ENCODE measurements at regions not wholly inside any gene's neighbourhood (a gene's known extent, or its start where the extent isn't known, plus 50 kb on each side); places are given as distances from the start of the nearest gene placed in this dataset.
"Not testable (repeated sequence)": the region's sequence is repeated elsewhere in the genome, so short reads cannot be mapped to it uniquely, and the experiment has no call there.

DNA sequence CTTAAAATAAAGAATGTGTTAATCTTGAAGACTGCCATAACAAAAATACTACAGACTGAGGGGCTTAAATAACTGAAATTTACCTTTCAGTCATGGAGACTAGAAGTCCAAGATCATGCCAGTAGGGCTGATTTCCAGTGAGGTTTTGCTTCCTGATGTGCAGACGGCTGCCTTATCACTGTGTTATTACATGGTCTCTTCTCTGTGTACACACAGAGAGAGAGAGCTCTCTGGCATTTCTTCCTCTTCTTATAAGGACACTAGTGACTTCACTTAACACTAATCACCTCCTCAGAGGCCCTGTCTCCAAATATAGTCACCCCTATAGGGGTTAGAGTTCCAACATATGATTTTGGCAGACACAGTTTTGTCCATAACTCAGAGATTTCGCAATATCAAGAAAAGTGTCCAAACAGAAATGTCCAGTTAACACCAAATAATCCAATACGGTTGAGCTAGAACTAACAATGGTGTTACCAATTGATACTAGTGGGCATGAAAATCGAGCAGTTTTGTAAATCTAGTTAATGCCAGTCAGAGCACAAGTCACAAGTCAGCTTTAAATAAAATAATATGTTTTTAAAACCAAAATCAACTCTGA is 399.8 kb downstream of the ADCYAP1 start:
- no peaks in the 10 kb centered on the region for H3K27me3 Mint-ChIP-seq
- no peaks in the 10 kb centered on the region for H3K4me1 Mint-ChIP-seq (ENCODE audit: low read depth)
- H3K4me3 Mint-ChIP-seq: no peak overlapping the region
- peaks cover 14% of the 10 kb centered on the region for H3K9me3 Mint-ChIP-seq
- H3K27ac Mint-ChIP-seq: no peak overlapping the region
- no peaks in the 10 kb centered on the region for H3K36me3 Mint-ChIP-seq (ENCODE audit: low read depth)

DNA sequence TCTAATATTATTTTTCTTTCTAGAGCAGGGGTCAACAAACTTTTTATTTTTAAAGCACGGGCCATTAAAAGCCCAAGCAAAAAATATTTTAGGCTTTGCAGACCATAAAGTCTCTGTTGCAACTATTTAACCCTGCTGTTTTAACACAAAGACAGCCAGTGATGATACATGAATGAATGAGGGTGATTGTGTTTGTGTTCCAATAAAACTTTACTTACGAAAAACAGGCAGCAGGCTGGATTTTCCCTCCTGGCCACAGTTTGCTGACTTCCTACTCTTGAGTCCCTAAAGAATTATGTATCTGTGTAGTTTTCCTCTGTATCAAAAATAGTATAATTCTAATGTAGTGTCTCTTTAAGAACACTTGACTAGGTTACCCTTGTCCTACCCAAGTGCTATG is 402.0 kb downstream of the ADCYAP1 start:
- Mint-ChIP-seq H3K9me3 (peaks cover 12% of the 10 kb centered on the region), H3K4me1 (ENCODE audit: low read depth) (no peaks in the 10 kb centered on the region), H3K36me3 (ENCODE audit: low read depth) (no peaks in the 10 kb centered on the region), H3K4me3 (no peak overlapping the region), H3K27ac (no peak overlapping the region), H3K27me3 (no peaks in the 10 kb centered on the region)

DNA sequence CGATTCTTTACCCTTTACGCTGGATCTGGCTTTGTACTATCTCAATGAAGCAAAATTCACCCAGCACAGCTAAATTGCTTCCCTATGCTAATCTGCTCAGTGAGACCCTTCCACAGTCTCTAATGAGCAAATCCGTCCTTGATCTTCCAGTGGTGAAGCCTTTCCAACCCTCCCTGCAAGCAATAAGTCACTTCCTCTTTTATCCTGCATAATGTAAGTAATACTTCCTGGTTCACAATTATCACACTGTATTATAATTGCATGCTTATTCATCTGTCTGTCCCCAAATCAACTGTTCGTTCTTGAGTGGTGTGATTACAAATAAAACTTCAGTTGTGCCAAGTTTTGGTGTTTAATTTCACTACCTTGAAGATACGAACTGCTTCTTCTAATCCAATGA is 404.0 kb downstream of the ADCYAP1 start:
- Mint-ChIP-seq H3K4me1 (ENCODE audit: low read depth) (no peaks in the 10 kb centered on the region), H3K9me3 (peaks cover 12% of the 10 kb centered on the region), H3K27ac (no peak overlapping the region), H3K36me3 (ENCODE audit: low read depth) (no peaks in the 10 kb centered on the region), H3K27me3 (no peaks in the 10 kb centered on the region), H3K4me3 (no peak overlapping the region)

DNA sequence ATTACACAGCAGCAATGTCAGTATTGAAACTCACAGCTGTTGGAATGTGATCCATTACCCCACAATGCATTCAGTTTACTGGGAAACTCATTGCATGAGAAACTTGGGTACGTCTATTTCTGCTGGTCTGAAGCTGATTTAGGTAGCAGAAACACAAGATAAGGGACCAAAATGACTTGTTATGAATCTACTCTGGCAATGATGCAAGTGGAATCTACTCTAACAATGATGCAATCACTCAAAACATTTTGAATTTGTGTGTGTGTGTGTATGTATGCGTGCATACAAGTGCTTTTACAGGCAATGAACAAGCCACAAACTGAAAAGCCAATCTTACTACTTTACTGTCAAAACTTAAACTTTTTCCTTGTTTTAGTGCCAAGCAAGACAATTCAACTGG is 406.7 kb downstream of the ADCYAP1 start:
- Mint-ChIP-seq H3K27ac (no peak overlapping the region), H3K27me3 (no peaks in the 10 kb centered on the region), H3K4me1 (ENCODE audit: low read depth) (no peaks in the 10 kb centered on the region), H3K4me3 (no peak overlapping the region), H3K9me3 (peaks cover 12% of the 10 kb centered on the region), H3K36me3 (ENCODE audit: low read depth) (no peaks in the 10 kb centered on the region)

DNA sequence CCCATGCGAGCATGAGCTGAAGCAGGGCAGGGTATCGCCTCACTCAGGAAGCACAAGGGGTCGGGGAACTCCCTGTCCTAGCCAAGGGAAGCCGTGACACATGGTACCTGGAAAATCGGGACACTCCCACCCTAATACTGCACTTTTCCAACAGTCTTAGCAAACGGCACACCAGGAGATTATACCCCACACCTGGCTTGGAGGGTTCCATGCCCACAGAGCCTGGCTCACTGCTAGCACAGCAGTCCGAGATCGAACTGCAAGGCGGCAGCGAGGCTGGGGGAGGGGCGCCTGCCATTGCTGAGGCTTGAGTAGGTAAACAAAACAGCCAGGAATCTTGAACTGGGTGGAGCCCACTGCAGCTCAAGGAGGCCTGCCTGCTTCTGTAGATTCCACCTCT is 430.7 kb downstream of the ADCYAP1 start:
- not testable (repeated sequence) for H3K27ac Mint-ChIP-seq; H3K4me1 Mint-ChIP-seq (ENCODE audit: low read depth); H3K4me3 Mint-ChIP-seq; H3K9me3 Mint-ChIP-seq; H3K27me3 Mint-ChIP-seq; H3K36me3 Mint-ChIP-seq (ENCODE audit: low read depth)

DNA sequence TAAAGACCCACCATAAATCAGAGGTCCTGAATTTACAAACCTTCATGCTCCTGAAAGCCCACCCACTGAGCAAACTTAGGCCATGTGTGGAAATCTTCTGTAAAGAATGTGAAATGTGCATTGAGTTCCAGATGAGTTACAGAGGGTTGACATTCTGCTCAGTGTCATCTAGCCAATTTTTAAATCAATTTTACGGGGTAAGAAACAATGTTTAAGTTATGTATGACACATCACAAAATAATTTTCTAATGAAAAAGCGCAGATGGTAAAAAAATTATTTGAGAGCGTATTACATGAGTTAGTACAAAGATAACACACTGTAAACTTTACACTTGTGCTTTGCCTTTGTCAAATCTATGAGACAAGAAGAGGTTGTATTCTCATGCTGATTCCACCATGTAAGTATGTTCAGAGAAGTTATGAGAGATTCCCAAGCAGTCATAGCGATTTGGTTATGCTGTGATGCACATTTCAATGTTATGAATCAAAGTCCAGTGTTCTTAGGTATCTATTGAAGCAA is 446.3 kb downstream of the ADCYAP1 start:
- no peak overlapping the region for H3K4me3 Mint-ChIP-seq
- H3K36me3 Mint-ChIP-seq (ENCODE audit: low read depth): no peaks in the 10 kb centered on the region

DNA sequence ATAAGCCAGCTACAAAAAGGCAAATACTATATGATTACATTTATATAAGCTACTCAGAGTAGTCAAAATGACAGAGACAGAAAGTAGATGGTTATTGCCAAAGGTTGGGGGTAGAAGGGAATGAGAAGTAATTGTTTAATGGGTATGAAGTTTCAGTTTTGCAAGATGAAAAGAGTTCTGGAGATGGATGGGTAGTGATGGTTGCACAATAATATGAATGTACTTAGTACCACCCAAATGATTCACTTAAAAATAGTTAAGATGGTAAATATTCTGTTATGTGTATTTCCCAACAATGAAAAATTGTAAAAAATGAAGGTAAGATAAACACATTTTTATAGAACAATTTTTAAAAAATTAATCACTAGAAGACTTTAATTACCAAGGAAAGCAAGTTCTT is 448.4 kb downstream of the ADCYAP1 start:
- Mint-ChIP-seq H3K4me3 (no peak overlapping the region), H3K36me3 (ENCODE audit: low read depth) (no peaks in the 10 kb centered on the region)

More for the DNA sequence above, 446.3 kb downstream of the ADCYAP1 start:
- peaks cover 8% of the 10 kb centered on the region for H3K9me3 Mint-ChIP-seq
- H3K27ac Mint-ChIP-seq: no peak overlapping the region
- H3K4me1 Mint-ChIP-seq (ENCODE audit: low read depth): no peaks in the 10 kb centered on the region
- H3K27me3 Mint-ChIP-seq: no peaks in the 10 kb centered on the region

DNA sequence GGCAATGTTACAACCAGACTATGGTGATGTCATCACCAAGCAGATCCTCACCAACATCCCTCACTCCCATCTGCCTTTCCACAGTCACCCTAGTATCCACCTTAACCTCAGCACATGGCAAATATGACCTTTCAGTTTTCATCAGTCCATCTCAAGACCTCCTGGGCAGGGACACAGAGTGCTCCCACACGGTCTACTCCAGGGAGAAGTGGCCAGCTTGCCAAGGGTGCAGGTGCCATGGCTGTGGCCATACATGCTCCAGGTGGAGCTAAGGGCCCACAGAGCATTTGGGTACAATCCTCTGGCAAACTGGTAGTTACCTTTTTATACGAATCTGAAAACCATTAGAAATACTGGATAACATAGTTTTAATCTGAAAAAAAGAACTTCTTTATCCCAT is 453.1 kb downstream of the ADCYAP1 start:
- H3K36me3 Mint-ChIP-seq (ENCODE audit: low read depth): no peaks in the 10 kb centered on the region
- H3K4me1 Mint-ChIP-seq (ENCODE audit: low read depth): no peaks in the 10 kb centered on the region
- H3K27me3 Mint-ChIP-seq: no peaks in the 10 kb centered on the region
- no peak overlapping the region for H3K4me3 Mint-ChIP-seq
- no peaks in the 10 kb centered on the region for H3K9me3 Mint-ChIP-seq
- no peak overlapping the region for H3K27ac Mint-ChIP-seq

More for the DNA sequence above, 448.4 kb downstream of the ADCYAP1 start:
- Mint-ChIP-seq H3K4me1 (ENCODE audit: low read depth) (no peaks in the 10 kb centered on the region), H3K27me3 (no peaks in the 10 kb centered on the region), H3K27ac (no peak overlapping the region), H3K9me3 (peaks cover 8% of the 10 kb centered on the region)

DNA sequence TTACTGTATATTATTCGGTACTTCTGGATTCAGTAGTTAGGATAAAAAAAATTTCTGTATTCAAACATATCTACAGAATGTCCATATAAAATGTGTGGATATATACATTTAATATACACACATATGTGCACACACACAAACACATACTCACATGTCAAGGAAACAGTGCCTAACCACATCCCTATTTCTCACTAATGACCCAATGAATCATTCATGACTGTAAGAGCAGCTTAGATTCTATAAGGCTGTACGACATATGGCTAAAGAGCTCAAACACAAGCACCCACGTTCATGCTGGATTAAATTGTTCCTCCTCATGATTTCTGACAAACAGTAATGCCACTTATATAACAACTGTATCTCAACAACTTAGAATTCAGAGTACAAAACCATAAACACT is 457.3 kb downstream of the ADCYAP1 start:
- no peaks in the 10 kb centered on the region for H3K36me3 Mint-ChIP-seq (ENCODE audit: low read depth)
- peaks cover 3% of the 10 kb centered on the region for H3K9me3 Mint-ChIP-seq
- no peak overlapping the region for H3K4me3 Mint-ChIP-seq
- no peaks in the 10 kb centered on the region for H3K27me3 Mint-ChIP-seq
- H3K4me1 Mint-ChIP-seq (ENCODE audit: low read depth): no peaks in the 10 kb centered on the region
- H3K27ac Mint-ChIP-seq: no peak overlapping the region

DNA sequence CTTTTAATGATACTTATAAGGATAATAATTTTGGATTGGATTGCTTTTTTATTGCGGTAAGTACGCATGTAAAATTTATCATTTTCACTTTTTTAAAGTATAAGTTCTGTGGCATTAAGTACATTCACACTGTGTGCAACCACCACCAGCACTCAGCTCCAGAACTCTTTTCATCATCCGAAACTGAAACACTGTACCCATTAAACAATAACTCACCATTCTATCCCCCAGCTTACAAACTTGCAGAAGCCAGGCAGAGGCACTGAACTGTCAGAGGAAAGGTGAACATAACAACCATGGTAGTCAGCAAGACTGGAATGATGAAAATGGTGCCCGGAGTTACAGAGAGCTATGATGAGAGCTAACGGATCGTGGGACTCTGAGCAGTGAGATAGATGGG is 465.9 kb downstream of the ADCYAP1 start:
- no peaks in the 10 kb centered on the region for H3K36me3 Mint-ChIP-seq (ENCODE audit: low read depth)

DNA sequence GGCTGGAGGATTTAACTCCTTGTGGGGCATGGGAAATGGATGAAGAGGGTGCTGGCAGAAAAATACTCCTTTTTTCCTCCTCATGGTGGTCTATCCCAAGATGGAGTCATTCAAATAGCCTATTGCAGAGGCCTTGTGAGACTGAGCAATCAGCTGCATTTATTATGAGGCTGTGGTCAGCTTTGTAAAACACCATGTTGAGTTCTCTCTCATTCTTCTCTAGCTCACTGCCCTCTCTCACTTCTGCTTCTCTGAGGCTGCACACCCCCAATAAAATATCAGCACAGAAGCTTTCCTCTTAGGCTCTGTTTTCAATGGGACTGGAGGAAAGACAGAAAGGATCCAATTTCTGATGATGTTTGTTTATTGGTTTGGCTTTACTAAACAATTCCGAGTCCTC is 467.1 kb downstream of the ADCYAP1 start:
- H3K9me3 Mint-ChIP-seq: no peaks in the 10 kb centered on the region
- H3K36me3 Mint-ChIP-seq (ENCODE audit: low read depth): no peaks in the 10 kb centered on the region
- no peak overlapping the region for H3K4me3 Mint-ChIP-seq
- H3K27ac Mint-ChIP-seq: no peak overlapping the region
- H3K27me3 Mint-ChIP-seq: no peaks in the 10 kb centered on the region
- H3K4me1 Mint-ChIP-seq (ENCODE audit: low read depth): no peaks in the 10 kb centered on the region

More for the DNA sequence above, 465.9 kb downstream of the ADCYAP1 start:
- no peaks in the 10 kb centered on the region for H3K4me1 Mint-ChIP-seq (ENCODE audit: low read depth)
- no peaks in the 10 kb centered on the region for H3K27me3 Mint-ChIP-seq
- no peaks in the 10 kb centered on the region for H3K9me3 Mint-ChIP-seq
- no peak overlapping the region for H3K27ac Mint-ChIP-seq
- H3K4me3 Mint-ChIP-seq: no peak overlapping the region

DNA sequence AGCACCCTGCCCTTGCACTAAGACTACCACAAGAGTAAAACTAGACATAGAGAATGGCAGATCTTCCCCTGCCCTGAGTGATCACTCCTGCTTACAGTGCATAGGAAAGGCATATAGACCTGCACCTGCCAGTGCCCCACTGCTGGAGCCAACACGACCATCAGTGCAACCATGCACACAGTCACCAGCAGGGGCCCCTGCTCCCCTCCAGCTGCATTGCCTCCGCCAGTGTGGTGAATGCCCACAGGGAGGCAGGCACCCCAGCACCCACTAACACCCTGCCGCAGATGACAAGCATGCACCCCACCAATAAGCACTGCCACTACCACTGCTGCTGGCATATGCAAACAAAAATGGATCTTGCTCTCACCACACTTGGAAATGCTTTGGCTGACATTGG is 478.8 kb downstream of the ADCYAP1 start:
- Mint-ChIP-seq H3K36me3 (ENCODE audit: low read depth) (no peaks in the 10 kb centered on the region), H3K27ac (no peak overlapping the region), H3K9me3 (peaks cover 19% of the 10 kb centered on the region), H3K27me3 (no peaks in the 10 kb centered on the region), H3K4me3 (no peak overlapping the region), H3K4me1 (ENCODE audit: low read depth) (no peaks in the 10 kb centered on the region)

DNA sequence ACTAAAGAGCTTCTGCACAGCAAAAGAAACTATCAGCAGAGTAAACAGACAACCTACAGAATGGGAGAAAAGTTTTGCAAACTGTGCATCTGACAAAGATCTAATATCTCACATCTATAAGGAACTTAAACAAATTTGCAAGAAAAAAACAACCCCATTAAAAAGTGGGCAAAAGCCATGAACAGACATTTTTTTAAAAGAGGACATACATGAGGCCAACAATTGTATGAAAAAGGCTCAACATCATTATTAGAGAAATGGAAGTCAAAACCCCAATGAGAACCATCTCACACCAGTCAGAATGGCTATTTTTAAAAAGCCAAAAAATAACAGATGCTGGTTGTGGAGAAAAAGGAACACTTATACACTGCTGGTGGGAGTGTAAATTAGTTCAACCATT is 483.8 kb downstream of the ADCYAP1 start:
- not testable (repeated sequence) for H3K4me3 Mint-ChIP-seq; H3K27ac Mint-ChIP-seq; H3K4me1 Mint-ChIP-seq (ENCODE audit: low read depth); H3K36me3 Mint-ChIP-seq (ENCODE audit: low read depth); H3K27me3 Mint-ChIP-seq
- peaks cover 19% of the 10 kb centered on the region for H3K9me3 Mint-ChIP-seq

DNA sequence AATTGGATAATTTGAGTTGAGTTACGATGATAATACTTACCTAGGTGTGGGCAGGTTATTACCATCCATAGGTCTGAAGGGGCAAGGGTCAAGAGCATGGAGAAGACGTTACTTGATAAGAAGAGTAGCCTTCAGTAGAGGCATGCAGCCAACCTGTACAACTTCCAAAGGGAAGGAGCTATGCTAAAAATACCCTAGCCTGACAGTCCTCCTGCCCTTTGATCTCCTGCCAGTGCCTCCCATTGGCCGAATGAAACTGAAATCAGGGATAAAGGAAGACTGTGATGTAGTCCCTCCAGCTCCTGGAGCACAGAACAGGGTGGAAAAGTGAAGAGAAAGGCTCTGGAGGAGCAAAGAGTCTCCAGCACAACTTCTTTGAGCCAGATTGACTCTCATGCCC is 487.4 kb downstream of the ADCYAP1 start:
- Mint-ChIP-seq H3K36me3 (ENCODE audit: low read depth) (no peaks in the 10 kb centered on the region), H3K27ac (no peak overlapping the region), H3K4me1 (ENCODE audit: low read depth) (no peaks in the 10 kb centered on the region), H3K4me3 (no peak overlapping the region), H3K27me3 (no peaks in the 10 kb centered on the region), H3K9me3 (peaks cover 9% of the 10 kb centered on the region)

DNA sequence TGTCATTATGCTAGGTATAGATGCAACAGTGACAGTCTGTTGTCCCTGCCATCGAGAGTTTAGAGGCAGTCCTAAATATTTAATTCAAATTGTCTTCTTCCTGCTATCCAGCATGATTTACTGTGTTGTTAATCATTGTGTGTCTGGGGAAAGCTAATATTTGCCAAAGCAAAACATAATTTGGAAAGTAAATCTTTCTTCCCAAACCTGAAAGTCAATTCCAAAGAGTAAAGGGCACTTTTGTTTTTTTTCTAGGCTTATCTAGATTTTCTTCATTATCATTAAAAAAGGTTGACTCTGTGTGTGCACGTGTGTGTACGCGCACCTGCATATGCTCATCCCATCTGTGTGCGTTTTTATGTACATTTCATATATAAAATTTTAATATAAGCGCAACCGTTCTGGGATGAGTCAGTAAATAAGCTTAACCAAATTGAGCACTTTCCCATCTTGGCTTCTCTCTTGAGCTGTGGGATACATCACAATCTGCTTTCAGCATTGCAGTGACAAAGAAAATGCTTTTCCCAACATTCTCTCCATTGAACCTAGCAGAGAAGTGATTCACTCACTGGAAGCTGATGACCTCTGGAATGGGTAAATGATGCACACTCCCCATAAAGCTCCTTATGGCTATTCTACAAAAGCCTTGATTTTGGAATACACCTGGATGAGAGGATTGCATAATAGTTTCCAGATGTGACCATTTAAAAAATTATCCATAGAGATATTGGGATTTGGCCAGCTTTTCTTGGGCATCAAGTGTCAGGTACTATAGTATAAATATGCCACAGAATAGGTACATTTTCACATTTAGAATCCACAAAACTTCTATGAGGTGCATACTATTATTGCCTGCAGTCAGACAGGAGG is 488.4 kb downstream of the ADCYAP1 start:
- H3K4me3 Mint-ChIP-seq: no peak overlapping the region
- peaks cover 3% of the 10 kb centered on the region for H3K9me3 Mint-ChIP-seq
- no peaks in the 10 kb centered on the region for H3K36me3 Mint-ChIP-seq (ENCODE audit: low read depth)
- no peaks in the 10 kb centered on the region for H3K4me1 Mint-ChIP-seq (ENCODE audit: low read depth)
- no peaks in the 10 kb centered on the region for H3K27me3 Mint-ChIP-seq
- no peak overlapping the region for H3K27ac Mint-ChIP-seq
